ENCODE measurements at regions not wholly inside any gene's neighbourhood (a gene's known extent, or its start where the extent isn't known, plus 50 kb on each side); places are given as distances from the start of the nearest gene placed in this dataset.

- TF ChIP-seq TAF1 (conservative IDR thresholded peaks at IDR 0.05) (no peak), CTCF (IDR thresholded peaks at IDR 0.05; ENCODE audit: low read depth, low read length, missing input control) (no peak), MAX (IDR thresholded peaks at IDR 0.05) (no peak), REST (IDR thresholded peaks at IDR 0.05) (no peak), GABPA (IDR thresholded peaks at IDR 0.05 in 1 of 2, conservative IDR thresholded peaks at IDR 0.05 in 1 of 2) (no peak), ATF3 (IDR thresholded peaks at IDR 0.05) (no peak), RXRA (IDR thresholded peaks at IDR 0.05) (no peak)
Observed at GRCh38 chr13:110001670-110002275, 215.4 kb upstream of the IRS2 start.
